ENCODE measurements at regions not wholly inside any gene's neighbourhood (a gene's known extent, or its start where the extent isn't known, plus 50 kb on each side); places are given as distances from the start of the nearest gene placed in this dataset.

GRCh38 chr2:221364672-221365071 is 207.4 kb downstream of the EPHA4 start:
- peaks cover 5% of the 10 kb centered on the region for H3K4me1 ChIP-seq (ENCODE audit: insufficient read depth, low read length)
- H3K9me3 ChIP-seq (ENCODE audit: insufficient read depth, low read depth, low read length) = no peaks in the 10 kb centered on the region
- H3K9ac ChIP-seq (ENCODE audit: low read depth, low read length) = no peak overlapping the region
- H3K36me3 ChIP-seq (ENCODE audit: insufficient read depth, low read depth, low read length) = no peaks in the 10 kb centered on the region
- H3K27ac ChIP-seq (ENCODE audit: low read length) = no peak overlapping the region
- H3K4me3 ChIP-seq (ENCODE audit: low read length) = no peak overlapping the region
- H3K27me3 ChIP-seq (ENCODE audit: insufficient read depth, low read length) = no peaks in the 10 kb centered on the region
